CD4-positive, alpha-beta memory T cell (primary cell): ENCODE measurements at regions not wholly inside any gene's neighbourhood (a gene's known extent, or its start where the extent isn't known, plus 50 kb on each side); places are given as distances from the start of the nearest gene placed in this dataset.

Experiments used
- CTCF ChIA-PET: fragments of 350-600 bp; sonication (Branson Sonifier 250); formaldehyde crosslinking; loops from one replicate; lab custom pipeline; 2021; ENCODE audit warnings: inconsistent platforms; ENCODE audit not compliant: partially characterized antibody; lab: Charles Lee
- POLR2A ChIA-PET: fragments of 350-600 bp; sonication (Branson Sonifier 250); formaldehyde crosslinking; loops from one replicate; lab custom pipeline; 2021; ENCODE audit not compliant: partially characterized antibody; lab: Charles Lee
- DNase-seq, 5 donors: peaks; one replicate each; pipeline versions ENCODE4 v3.0.0 to v3.0.0-alpha.2; 2020 to 2022; ENCODE audit warnings: mixed read lengths in 1 of 5
- H3K27ac ChIP-seq: one replicate; pipeline ENCODE4 v1.7.0; 2013; ENCODE audit warnings: low read depth, low read length
- H3K27me3 ChIP-seq: 2 replicates; pipeline ENCODE4 v1.7.0; 2013; ENCODE audit warnings: mild to moderate bottlenecking, low read length, moderate library complexity; ENCODE audit not compliant: insufficient read depth
- H3K36me3 ChIP-seq: 2 replicates; pipeline ENCODE4 v1.7.0; 2013; ENCODE audit warnings: mild to moderate bottlenecking, low read length, moderate library complexity; ENCODE audit not compliant: insufficient read depth
- H3K4me1 ChIP-seq: 2 replicates; pipeline ENCODE4 v1.7.0; 2013; ENCODE audit warnings: mild to moderate bottlenecking, low read length, moderate library complexity; ENCODE audit not compliant: insufficient read depth
- H3K4me3 ChIP-seq, 2 donors: one replicate each; pipeline ENCODE4 v1.7.0; 2013; ENCODE audit warnings: low read length in 2 of 2, mild to moderate bottlenecking in 1 of 2
- H3K9me3 ChIP-seq, 2 donors: one replicate each; pipeline ENCODE4 v1.7.0; 2013; ENCODE audit warnings: low read length in 2 of 2, control low read depth in 1 of 2; ENCODE audit not compliant: control insufficient read depth in 1 of 2
- H3K27ac Mint-ChIP-seq, 7 donors: one replicate each; pipeline ENCODE4 v1.8.0; 2020 to 2021; ENCODE audit warnings: mixed read lengths in 7 of 7, mild to moderate bottlenecking in 6 of 7, inconsistent platforms in 3 of 7, moderate library complexity in 3 of 7
- H3K27me3 Mint-ChIP-seq, 2 donors: one replicate each; pipeline ENCODE4 v1.8.0; 2020 to 2021; ENCODE audit warnings: mixed read lengths in 2 of 2
- H3K36me3 Mint-ChIP-seq, 2 donors: one replicate each; pipeline ENCODE4 v1.8.0; 2020 to 2021; ENCODE audit warnings: mixed read lengths in 2 of 2, inconsistent platforms in 1 of 2, mild to moderate bottlenecking in 1 of 2
- H3K4me1 Mint-ChIP-seq, 4 donors: one replicate each; pipeline ENCODE4 v1.8.0; 2020 to 2021; ENCODE audit warnings: mixed read lengths in 4 of 4, mild to moderate bottlenecking in 1 of 4
- H3K4me3 Mint-ChIP-seq, 8 donors: one replicate each; pipeline ENCODE4 v1.8.0; 2020 to 2021; ENCODE audit warnings: mixed read lengths in 8 of 8, mild to moderate bottlenecking in 7 of 8, moderate library complexity in 6 of 8, inconsistent platforms in 3 of 8
- H3K9me3 Mint-ChIP-seq, 8 donors: one replicate each; pipeline ENCODE4 v1.8.0; 2020 to 2021; ENCODE audit warnings: mixed read lengths in 8 of 8, mild to moderate bottlenecking in 5 of 8, inconsistent platforms in 3 of 8, moderate library complexity in 1 of 8
- intact Hi-C: fragments of 100-400 bp; cut with micrococcal nuclease; formaldehyde crosslinking; loops from one replicate; pipeline ENCODE4 v1.15.1; 2023

DNA sequence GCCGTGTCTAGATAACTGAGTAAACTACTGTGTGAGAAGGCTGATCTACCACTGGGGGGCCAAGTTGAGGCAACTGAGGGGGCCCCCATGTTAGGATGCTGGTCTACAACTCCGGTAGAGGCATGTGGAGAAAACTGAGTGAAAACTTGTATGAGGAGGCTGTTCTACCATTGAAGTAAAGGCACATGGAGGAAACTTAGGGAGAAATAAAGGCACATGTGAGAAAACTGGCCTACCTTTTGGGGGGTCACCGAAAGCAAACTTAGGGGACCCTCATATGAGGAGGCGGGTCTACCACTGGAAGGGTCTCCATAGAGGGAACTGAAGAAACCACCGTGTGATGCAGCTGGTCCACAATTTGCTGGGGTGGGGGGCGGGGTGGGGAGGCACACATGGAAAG is 155.2 kb downstream of the FBLN2 start:
- Mint-ChIP-seq H3K4me3 (no peak overlapping the region), H3K27me3 (peaks cover 15 to 38% of the 10 kb centered on the region in 2 donors), H3K36me3 (no peaks in the 10 kb centered on the region), H3K4me1 (no peaks in the 10 kb centered on the region), H3K27ac (no peak overlapping the region), H3K9me3 (peaks cover 6 to 48% (median 24%) of the 10 kb centered on the region in 8 donors)
- Histone ChIP-seq H3K4me1 (no peaks in the 10 kb centered on the region), H3K9me3 (no peaks in the 10 kb centered on the region), H3K4me3 (no peak overlapping the region), H3K27me3 (no peaks in the 10 kb centered on the region), H3K36me3 (no peaks in the 10 kb centered on the region), H3K27ac (no peak overlapping the region)
- intact Hi-C loops, result no loop called here
- POLR2A ChIA-PET, result no interaction called here
- no peak for DNase-seq
- CTCF ChIA-PET, result no interaction called here

DNA sequence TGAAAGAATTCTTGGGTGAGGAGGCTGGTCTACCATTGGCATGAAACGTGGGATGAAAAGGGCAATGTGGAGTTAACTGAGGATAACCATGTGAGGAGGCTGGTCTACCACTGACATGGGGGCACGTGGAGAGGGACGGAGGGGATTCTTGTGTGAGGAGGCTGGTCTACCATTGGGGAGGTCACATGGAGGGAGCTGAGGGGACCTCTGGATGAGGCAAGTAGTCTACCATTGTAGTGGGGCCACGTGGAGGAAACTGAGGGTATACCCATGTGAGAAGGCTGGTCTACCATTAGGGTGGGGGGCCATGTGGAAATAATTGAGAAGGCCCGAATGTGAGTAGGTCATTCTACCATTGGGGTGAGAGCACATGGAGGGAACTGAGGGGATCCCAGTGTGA is 154.1 kb downstream of the FBLN2 start:
- ChIA-PET POLR2A (no interaction called here), CTCF (no interaction called here)
- H3K36me3 Mint-ChIP-seq, result no peaks in the 10 kb centered on the region
- H3K4me3 ChIP-seq, result no peak overlapping the region
- no peaks in the 10 kb centered on the region for H3K27me3 ChIP-seq
- intact Hi-C loops, result no loop called here
- H3K27ac Mint-ChIP-seq, result no peak overlapping the region
- peaks cover 19 to 44% of the 10 kb centered on the region in 2 donors for H3K27me3 Mint-ChIP-seq
- no peak overlapping the region for H3K27ac ChIP-seq
- H3K4me3 Mint-ChIP-seq, result no peak overlapping the region
- no peak for DNase-seq
- peaks cover 6 to 41% (median 20%) of the 10 kb centered on the region in 8 donors for H3K9me3 Mint-ChIP-seq
- H3K9me3 ChIP-seq, result no peaks in the 10 kb centered on the region
- H3K36me3 ChIP-seq, result no peaks in the 10 kb centered on the region
- H3K4me1 Mint-ChIP-seq, result no peaks in the 10 kb centered on the region
- H3K4me1 ChIP-seq, result no peaks in the 10 kb centered on the region

DNA sequence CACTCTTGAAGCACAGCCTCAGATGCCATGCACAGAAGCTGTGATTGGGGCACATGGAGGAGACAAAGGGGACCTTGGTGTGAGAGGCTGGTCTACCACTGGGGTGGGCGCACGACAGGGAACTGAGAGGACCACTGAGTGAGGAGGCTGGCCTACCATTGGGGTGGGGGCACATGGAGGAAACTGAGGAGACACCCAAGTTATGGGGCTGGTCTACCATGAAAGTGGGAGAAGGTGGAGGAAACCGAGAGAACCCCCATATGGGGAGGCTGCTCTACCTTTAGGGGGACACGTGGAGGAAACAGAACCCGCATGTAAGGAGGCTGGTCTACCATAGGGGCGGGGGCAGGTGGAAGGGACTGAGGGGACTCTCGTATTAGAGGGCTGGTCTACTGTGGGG is 153.4 kb downstream of the FBLN2 start:
- H3K36me3 ChIP-seq, result no peaks in the 10 kb centered on the region
- H3K27me3 ChIP-seq, result no peaks in the 10 kb centered on the region
- H3K27ac Mint-ChIP-seq, result no peak overlapping the region
- peaks cover 4 to 35% (median 15%) of the 10 kb centered on the region in 8 donors for H3K9me3 Mint-ChIP-seq
- no peak overlapping the region for H3K27ac ChIP-seq
- intact Hi-C loops, result no loop called here
- no peaks in the 10 kb centered on the region for H3K4me1 ChIP-seq
- ChIA-PET CTCF (no interaction called here), POLR2A (no interaction called here)
- no peaks in the 10 kb centered on the region for H3K9me3 ChIP-seq
- H3K4me3 ChIP-seq, result no peak overlapping the region
- H3K4me3 Mint-ChIP-seq, result no peak overlapping the region
- no peak for DNase-seq
- peaks cover 19 to 42% of the 10 kb centered on the region in 2 donors for H3K27me3 Mint-ChIP-seq
- H3K36me3 Mint-ChIP-seq, result no peaks in the 10 kb centered on the region
- H3K4me1 Mint-ChIP-seq, result no peaks in the 10 kb centered on the region

DNA sequence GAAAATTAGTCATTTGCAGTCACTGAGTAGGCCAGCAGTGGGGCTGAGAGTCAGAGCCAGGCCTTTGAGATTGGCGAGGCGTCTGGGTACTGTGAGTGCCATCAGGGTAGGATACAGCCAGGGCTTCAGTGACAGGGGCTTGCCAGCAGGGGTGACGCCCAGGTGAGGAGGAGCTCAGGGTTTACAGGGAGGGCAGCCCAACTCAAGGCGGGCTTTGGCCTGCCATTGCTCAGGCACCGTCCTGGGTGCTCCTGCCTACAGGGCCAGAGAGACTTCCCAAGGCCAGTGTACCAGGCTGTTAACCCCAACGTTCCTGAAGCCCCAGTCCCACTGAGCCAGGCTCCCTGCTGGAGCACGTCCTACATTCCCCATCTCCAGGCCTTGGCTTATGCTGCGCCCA is 152.0 kb downstream of the FBLN2 start:
- Mint-ChIP-seq H3K9me3 (peaks cover 3 to 22% (median 8%) of the 10 kb centered on the region in 8 donors), H3K4me1 (no peaks in the 10 kb centered on the region), H3K4me3 (no peak overlapping the region), H3K27me3 (peaks cover 19 to 41% of the 10 kb centered on the region in 2 donors), H3K36me3 (no peaks in the 10 kb centered on the region), H3K27ac (no peak overlapping the region)
- H3K4me1 ChIP-seq, result no peaks in the 10 kb centered on the region
- no peak overlapping the region for H3K27ac ChIP-seq
- no peaks in the 10 kb centered on the region for H3K27me3 ChIP-seq
- no peaks in the 10 kb centered on the region for H3K36me3 ChIP-seq
- no peaks in the 10 kb centered on the region for H3K9me3 ChIP-seq
- ChIA-PET POLR2A (no interaction called here), CTCF (no interaction called here)
- no peak overlapping the region for H3K4me3 ChIP-seq
- no peak for DNase-seq
- intact Hi-C loops, result no loop called here

DNA sequence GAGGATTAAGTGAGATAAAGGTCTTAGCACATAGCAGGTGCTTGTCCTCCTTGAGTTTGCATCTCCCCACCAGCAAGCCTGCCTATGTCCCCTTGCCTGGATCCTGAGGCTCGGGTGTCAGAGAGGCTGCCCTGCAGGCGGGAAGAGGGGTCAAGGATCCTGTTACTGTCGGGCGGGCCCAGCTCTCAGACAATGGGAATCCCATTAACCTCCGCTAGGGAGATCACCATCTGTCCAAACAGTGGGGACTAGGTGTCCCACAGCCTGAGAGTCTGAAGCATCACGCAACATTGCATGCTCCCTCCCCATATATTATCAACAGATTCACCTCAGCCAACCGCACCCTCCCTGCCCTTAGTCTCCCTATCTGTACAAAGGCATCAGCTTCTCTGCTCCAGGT is 151.4 kb downstream of the FBLN2 start:
- intact Hi-C loops, result no loop called here

DNA sequence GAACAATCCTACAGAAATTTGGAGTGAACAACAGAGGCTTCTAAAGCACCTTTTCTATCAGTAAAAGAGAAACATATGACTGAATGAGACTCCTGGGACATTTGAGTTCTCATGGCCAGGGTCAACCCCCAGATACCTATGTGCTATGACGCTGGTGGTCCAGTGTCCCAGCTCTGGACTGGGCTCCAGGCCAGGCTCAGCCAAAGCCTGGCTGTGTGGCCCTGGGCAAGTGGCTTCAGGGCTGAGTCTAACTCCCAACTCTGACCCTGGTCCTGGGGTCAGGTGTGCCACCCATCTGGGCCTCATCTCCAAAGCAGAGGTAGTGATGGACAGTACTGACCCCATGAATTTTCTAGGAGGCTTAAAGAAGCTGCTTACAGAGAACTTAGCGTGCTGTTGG is 147.8 kb downstream of the FBLN2 start:
- Histone ChIP-seq H3K4me3 (no peak overlapping the region), H3K4me1 (no peaks in the 10 kb centered on the region), H3K27ac (no peak overlapping the region), H3K27me3 (no peaks in the 10 kb centered on the region), H3K9me3 (no peaks in the 10 kb centered on the region), H3K36me3 (no peaks in the 10 kb centered on the region)
- POLR2A ChIA-PET, result no interaction called here
- H3K4me1 Mint-ChIP-seq, result no peaks in the 10 kb centered on the region
- no peaks in the 10 kb centered on the region for H3K36me3 Mint-ChIP-seq
- no peak overlapping the region for H3K27ac Mint-ChIP-seq
- no peak for DNase-seq
- H3K4me3 Mint-ChIP-seq, result no peak overlapping the region
- H3K27me3 Mint-ChIP-seq, result peaks cover 11 to 18% of the 10 kb centered on the region in 2 donors
- peaks cover 0 to 7% (median 5%) of the 10 kb centered on the region in 8 donors for H3K9me3 Mint-ChIP-seq
- intact Hi-C loops, result no loop called here
- CTCF ChIA-PET, result no interaction called here

More for the DNA sequence above, 151.4 kb downstream of the FBLN2 start:
- no peaks in the 10 kb centered on the region for H3K9me3 ChIP-seq
- H3K27me3 Mint-ChIP-seq, result peaks cover 19 to 38% of the 10 kb centered on the region in 2 donors
- H3K36me3 Mint-ChIP-seq, result no peaks in the 10 kb centered on the region
- no peak for DNase-seq
- ChIA-PET CTCF (no interaction called here), POLR2A (no interaction called here)
- no peaks in the 10 kb centered on the region for H3K27me3 ChIP-seq
- no peaks in the 10 kb centered on the region for H3K4me1 Mint-ChIP-seq
- H3K9me3 Mint-ChIP-seq, result peaks cover 3 to 17% (median 5%) of the 10 kb centered on the region in 8 donors
- no peaks in the 10 kb centered on the region for H3K36me3 ChIP-seq
- no peak overlapping the region for H3K27ac Mint-ChIP-seq
- H3K27ac ChIP-seq, result no peak overlapping the region
- no peak overlapping the region for H3K4me3 ChIP-seq
- no peak overlapping the region for H3K4me3 Mint-ChIP-seq
- no peaks in the 10 kb centered on the region for H3K4me1 ChIP-seq

DNA sequence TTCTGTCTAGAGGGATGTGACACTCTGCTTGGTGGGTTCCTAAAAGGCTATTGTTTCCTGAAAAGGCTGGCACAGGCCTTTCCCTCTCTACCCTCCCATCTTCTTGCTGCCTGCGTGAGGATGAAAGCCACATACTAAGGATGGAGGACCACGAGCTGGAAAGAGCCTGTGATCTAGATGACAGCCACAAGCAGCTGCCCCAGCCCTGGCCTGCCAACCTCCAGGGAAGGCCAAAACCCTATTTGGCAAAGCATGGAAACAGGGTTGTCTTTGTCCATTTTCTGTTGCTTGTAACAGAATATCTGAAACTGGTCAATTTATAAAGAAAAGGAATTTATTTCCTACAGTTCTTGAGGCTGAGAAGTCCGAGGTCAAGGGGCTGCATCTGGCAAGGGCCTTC is 144.5 kb downstream of the FBLN2 start:
- CTCF ChIA-PET, result interaction anchor here (1.4 kb wide), 1 partner anchor 36 kb away, joined by 4 read pairs; no protein-coding TSS in a partner anchor
- H3K27ac ChIP-seq, result no peak overlapping the region
- intact Hi-C loops, result no loop called here
- H3K9me3 ChIP-seq, result no peaks in the 10 kb centered on the region
- no peak overlapping the region for H3K4me3 ChIP-seq
- Mint-ChIP-seq H3K4me3 (no peak overlapping the region), H3K27me3 (peaks cover 13 to 19% of the 10 kb centered on the region in 2 donors), H3K27ac (no peak overlapping the region), H3K36me3 (no peaks in the 10 kb centered on the region), H3K9me3 (peaks cover 0 to 7% (median 5%) of the 10 kb centered on the region in 8 donors), H3K4me1 (no peaks in the 10 kb centered on the region)
- no peaks in the 10 kb centered on the region for H3K36me3 ChIP-seq
- POLR2A ChIA-PET, result no interaction called here
- DNase-seq, result no peak
- no peaks in the 10 kb centered on the region for H3K4me1 ChIP-seq
- no peaks in the 10 kb centered on the region for H3K27me3 ChIP-seq

DNA sequence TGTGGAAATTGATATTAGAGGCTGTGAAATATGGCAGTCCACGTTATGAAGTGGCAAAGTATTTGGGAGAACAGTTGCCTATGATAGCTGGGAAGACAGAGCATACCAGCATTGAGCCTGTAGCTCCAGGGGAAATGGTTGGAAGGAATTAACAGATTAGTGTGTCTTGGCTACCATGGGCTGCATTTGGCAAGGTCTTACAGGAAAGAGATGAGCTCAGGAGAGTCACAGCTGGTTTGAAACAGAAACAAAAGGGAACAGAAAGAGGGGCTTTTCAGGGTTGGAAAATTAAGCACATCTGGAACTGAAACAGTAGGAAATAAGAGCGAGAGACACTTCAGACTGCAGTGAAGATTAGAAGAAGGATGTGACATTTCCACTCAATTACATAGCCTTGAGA is 141.7 kb downstream of the FBLN2 start:
- H3K27ac Mint-ChIP-seq, result no peak overlapping the region

More for the DNA sequence above, 141.7 kb downstream of the FBLN2 start:
- peaks cover 0 to 7% (median 5%) of the 10 kb centered on the region in 8 donors for H3K9me3 Mint-ChIP-seq
- no peaks in the 10 kb centered on the region for H3K4me1 Mint-ChIP-seq
- no peaks in the 10 kb centered on the region for H3K36me3 ChIP-seq
- peaks cover 10 to 14% of the 10 kb centered on the region in 2 donors for H3K27me3 Mint-ChIP-seq
- H3K4me3 ChIP-seq, result no peak overlapping the region
- no peak overlapping the region for H3K27ac ChIP-seq
- H3K9me3 ChIP-seq, result no peaks in the 10 kb centered on the region
- no peak overlapping the region for H3K4me3 Mint-ChIP-seq
- intact Hi-C loops, result no loop called here
- ChIA-PET POLR2A (no interaction called here), CTCF (interaction anchor here (1.5 to 1.9 kb wide), 2 partner anchors 18 to 33 kb away, joined by 3 to 5 read pairs; no protein-coding TSS in a partner anchor)
- no peaks in the 10 kb centered on the region for H3K36me3 Mint-ChIP-seq
- no peaks in the 10 kb centered on the region for H3K4me1 ChIP-seq
- H3K27me3 ChIP-seq, result no peaks in the 10 kb centered on the region
- DNase-seq, result no peak
